ENCODE measurements at regions not wholly inside any gene's neighbourhood (a gene's known extent, or its start where the extent isn't known, plus 50 kb on each side); places are given as distances from the start of the nearest gene placed in this dataset.
"Not testable (repeated sequence)": the region's sequence is repeated elsewhere in the genome, so short reads cannot be mapped to it uniquely, and the experiment has no call there.

DNA sequence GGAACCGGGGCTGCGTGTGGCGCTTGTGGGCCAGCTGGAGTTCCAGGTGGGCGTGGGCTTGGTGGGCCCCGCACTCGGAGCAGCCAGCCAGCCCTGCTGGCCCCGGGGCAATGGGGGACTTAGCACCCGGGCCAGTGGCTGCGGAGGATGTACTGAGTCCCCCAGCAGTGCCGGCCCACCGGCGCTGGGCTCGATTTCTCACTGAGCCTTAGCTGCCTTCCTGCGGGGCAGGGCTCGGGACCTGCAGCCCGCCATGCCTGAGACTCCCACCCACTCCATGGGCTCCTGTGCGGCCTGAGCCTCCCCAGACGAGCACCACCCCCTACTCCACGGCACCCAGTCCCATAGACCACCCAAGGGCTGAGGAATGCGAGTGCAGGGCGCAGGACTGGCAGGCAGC lies 963.6 kb upstream of the PCDH20 start:
- DNase-seq: not testable (repeated sequence)

DNA sequence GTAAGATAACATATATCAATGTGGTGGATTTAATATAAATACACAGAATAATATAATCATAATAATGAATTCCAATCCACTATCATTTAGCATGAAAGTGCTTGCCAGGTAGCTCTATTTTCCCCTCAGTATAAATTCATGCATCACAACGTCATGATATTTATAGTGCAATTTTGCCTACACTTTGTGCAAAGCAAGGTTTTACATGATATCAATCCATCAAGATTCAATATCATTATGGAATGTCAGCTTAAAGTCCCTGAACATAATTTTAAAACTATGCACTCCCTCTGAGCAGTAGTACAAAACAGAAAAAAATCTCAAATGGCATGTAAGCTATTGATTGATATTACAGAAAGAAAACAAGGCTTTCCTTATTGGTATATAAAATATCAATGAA lies 962.2 kb upstream of the PCDH20 start:
- no peak for DNase-seq

DNA sequence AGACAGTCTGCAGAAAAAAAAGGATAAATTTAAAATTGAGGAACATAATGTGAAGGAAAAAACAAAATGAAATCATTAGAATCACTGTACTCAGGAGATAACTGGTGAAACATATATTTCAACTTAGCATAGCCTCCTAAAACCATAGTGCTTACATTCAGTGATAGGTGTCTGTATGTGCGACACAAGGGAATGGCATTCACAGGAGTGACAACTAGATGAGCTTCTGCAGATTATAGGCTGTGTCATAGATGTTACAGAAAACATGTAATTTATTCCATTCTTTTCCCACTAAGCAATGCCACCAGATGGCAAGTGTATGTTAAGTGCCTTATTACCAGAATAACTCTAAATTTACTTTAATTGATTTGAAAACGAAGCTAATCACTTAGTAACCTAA lies 960.0 kb upstream of the PCDH20 start:
- no peak for DNase-seq

DNA sequence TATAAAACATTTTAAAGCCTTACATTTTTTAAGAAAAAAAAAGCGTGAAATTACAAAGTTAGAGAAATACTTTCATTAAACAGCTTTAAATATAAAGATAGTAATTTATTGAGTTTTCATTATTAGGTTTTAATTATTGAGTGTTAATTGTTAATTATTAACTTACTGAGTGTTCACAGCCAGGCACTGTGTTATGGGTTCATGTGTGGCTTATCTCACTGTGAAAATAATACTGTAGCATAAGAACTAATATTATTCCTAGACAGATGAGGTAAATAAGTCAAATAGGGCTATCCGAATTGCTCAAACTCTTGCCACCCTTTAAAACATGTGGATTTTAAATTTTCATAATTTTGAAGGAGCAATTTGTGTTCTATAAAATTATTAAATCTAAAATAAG lies 956.1 kb upstream of the PCDH20 start:
- no peak for DNase-seq

DNA sequence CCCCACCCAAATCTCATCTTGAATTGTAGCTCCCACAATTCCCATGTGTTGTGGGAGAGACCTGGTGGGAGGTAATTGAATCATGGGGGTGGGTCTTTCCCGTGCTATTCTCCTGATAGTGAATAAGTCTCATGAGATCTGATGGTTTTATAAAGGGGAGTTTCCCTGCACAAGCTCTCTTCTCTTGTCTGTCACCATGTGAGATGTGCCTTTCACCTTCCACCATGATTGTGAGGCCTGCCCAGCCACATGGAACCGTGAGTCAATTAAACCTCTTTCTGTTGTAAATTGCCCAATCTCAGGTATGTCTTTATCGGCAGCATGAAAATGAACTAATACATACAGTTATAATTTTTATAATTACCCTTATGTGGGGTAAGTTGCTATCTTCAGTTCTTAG lies 952.3 kb upstream of the PCDH20 start:
- not testable (repeated sequence) for DNase-seq

DNA sequence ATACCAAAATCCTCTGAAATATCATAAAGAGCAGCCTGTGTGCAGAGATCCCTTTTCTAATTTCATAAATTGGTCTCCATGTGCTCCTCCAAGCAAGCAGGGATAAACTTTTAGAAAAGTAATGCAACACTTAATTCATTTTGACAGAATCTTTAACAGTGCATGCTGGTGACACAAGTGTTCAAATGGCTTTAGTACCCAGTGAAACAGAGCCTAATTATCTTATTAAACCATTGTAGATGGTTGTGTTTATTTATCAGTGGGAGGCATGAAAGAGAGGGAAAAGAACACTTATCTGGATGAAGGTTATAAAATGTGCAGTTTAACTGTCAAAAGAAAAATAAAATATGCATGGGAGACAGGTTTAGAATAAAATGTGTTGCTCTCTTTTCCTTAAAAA lies 945.0 kb upstream of the PCDH20 start:
- DNase-seq: no peak

DNA sequence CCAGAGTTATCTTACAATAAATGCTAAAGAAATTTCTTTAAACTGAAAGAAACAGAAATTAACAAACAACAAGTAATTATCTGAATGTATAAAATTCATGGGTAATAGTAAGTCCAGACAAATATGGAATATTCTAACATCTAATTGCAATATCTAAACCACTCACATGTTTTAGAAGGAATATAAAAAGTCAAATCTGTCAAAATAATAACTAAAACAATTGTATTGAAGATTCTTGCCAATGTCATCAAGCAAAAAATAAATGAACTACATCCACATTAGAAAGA lies 942.9 kb upstream of the PCDH20 start:
- DNase-seq: no peak

DNA sequence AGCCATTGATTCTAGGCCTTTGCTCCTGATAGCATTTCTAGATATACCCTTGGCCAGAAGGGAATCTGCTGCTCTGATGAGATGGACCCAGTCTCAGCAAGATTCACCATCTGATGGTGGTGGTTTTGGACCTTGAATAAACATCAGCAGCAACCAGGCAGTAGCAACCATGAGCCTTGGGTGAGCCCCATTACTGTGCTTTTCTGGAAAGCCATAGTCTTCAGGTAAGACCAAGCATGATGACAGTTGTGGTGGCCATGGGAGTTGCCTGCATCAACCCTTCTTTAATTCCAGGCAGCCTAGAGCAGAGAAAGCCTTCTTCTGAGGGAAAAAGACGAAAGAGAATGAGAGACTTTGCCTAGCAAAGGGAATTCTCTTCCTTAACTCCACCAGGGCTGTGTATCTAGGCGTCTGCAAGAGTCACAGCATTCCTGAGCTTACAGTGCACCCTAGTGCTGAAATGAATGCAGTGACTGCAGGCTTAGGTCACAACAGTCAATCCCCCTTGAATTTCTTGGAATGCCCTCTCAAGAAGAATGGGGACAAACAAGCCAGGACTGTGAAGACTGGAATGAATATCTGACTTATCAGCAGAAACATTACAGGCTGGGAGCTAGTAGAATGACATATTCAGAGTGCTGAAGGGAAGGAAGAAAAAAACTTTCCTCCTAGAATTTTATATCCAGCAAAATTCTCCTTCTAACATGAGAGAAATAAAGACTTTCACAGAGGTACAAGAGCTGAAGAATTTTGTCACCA lies 942.4 kb upstream of the PCDH20 start:
- no peak for DNase-seq

DNA sequence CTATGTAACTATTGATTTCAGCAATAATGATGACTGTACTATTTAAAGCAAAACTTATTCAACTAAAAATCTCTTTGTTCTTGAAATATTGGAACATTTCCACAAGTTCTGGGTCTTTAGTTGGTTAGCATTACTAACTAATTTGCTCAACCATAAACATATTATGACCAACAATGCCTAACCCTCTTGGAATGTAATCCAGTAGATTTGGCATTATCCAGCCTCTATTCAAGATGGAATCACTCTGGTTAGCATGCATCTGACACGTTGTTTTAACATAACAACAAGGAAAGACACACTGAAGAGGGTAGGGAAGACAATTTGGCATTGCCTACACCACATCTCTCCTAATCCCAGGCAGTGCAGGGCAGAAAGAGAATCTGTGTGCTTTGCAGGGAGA lies 941.3 kb upstream of the PCDH20 start:
- no peak for DNase-seq

DNA sequence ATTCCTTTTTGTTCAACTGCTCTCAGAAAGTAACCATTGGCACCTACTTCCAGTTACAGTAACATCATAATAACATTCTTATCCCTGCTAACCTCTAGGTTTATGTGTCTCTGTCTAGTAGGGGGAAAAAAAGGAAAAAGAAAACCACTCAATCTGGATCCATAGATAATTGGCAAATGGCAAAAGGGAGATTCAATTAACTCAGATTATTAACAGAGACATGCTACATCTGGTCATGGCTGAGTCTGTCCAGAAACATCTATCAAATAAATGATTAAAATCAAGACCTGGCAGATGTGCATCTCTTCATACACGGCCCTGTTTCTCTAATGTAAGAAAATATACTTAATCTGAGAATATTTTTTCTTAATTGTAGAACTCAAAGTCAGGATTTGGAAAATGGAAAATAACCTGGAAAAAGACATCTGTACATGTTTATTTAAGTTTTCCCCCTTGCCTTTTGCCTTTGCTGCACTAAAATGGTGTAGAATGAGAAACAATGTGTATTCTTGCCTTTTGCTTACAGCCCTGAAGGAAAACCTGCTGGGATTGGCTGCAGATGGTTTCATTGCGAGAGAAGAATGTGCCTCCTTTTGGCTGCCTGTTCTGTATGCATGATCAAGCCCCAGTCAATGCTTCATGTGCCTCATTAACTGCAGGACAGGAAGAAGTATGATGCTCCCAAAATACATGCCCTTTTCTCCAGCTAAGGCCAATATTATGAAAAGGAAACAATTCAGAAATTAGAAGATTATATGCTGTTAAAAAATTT lies 921.6 kb upstream of the PCDH20 start:
- no peak for DNase-seq

DNA sequence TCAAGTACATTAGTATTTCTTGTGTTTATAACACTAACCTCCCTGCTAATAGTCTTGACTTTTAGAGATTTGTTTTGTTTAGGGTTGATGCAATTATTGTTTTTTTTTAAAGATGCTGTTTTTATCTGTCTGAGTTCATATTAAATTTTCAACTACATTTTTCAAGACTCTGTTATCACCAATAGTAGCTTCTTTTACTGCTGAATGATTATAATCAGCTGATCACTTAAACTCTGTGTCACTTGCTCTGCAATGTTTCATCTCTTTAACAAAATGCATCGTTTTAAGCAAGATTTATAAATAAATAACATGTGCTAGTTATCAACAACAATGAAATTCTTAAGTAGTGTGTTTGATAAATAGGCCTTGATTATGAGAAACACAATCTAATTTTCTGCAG lies 920.9 kb upstream of the PCDH20 start:
- no peak for DNase-seq

DNA sequence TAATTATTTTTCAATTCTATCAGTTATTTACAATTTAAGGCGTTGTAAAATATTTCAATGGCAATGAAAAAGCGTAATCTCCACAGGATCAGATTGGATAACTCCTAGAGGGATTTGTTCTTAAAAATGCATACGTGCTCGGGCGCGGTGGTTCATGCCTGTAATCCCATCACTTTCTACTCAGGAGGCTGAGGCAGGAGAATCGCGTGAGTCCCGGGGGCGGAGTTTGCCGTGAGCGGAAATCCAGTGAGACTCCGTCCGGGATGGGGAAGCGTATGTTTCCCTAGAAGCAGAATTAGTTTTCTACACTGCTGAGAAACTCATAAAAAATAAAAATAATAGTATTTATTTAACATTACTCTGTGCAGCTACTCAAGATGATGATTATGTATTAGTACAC lies 917.8 kb upstream of the PCDH20 start:
- no peak for DNase-seq

DNA sequence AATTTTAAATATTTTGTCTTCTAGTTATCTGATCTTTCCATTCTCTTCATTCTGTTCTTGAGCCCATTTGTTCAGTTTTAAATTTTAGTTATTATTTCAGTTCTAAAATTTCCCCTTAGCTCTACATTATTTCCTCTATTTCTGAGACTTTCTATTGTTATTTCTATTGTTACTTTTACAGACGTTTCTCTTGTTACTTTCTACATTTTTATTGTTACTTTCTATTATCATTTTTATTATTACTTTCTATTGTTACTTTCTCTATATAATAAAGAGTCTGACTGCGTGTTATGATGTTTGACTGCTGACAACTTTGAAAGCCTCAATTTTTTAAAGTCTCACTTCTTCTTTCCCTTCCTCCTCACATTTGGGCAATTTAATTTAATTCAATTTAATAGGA lies 915.7 kb upstream of the PCDH20 start:
- DNase-seq: no peak

DNA sequence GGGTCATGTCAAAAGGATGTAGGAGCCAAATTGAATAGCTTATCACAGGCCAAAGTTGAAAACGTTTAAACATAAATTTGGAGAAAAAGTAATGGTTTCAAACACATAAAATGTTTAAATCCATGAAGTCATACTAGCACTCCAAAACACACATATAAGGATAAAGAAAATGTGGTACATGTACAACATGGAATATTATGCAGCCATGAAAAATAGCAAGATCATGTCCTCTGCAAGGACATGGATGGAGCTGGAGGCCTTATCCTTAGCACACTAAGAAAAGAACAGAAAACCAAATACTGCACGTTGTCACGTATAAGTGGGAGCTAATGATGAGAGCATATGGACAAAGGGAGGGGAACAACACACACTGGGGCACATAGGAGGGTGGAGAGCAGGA lies 911.7 kb upstream of the PCDH20 start:
- no peak for DNase-seq

DNA sequence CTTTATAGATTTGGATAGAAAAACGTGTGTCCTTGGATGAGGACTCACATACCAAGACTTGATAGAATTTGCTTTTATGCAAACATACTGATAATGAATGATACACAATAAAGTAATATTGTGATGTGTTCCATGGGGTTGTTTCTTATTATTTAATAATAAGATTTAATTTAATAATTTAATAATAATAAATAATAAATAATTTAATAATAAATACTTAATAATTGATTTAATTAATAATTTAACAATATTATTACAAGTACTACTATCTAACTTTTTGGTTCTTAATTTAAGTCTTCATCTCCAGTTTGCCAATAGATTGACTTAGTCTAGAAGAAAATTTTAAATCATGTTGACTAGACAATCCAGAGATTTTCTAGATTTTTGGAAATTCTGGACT lies 909.2 kb upstream of the PCDH20 start:
- DNase-seq: no peak

DNA sequence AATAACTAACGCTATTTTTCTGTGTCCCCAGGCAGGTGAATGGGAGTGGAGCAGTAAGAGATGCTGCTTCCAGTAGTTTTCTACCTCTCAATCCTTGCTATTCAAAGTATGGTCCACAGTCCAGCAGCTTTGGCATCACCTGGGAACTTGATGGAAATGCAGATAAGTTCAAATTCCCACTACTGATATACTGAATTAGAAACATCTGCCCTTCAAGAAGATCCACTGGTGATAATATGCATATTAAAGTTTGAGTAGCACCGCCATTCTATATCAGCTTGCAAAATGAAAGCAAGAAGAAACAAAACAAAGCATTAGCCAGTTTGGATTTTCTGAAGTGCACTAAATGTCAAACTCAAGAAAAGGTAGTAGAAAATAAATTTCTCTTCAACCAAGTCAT lies 906.2 kb upstream of the PCDH20 start:
- no peak for DNase-seq

DNA sequence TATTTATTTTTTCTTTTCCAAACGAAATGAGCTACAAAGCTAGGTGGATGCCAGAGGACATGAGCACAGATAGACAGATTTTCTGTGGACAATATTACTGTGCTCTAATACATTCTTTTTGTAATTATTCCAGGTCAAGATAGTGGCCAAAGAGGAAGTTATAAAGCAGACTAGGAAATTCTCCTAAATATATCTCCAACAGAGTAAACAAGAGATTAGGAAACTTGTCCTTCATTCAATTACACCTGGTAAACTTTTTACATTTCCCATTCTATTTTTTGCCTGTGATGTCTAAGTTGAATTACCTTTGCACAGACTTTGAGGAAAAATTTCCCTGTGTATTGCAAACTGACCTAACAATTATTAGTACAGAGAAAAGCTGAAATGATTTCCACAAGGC lies 905.5 kb upstream of the PCDH20 start:
- no peak for DNase-seq

DNA sequence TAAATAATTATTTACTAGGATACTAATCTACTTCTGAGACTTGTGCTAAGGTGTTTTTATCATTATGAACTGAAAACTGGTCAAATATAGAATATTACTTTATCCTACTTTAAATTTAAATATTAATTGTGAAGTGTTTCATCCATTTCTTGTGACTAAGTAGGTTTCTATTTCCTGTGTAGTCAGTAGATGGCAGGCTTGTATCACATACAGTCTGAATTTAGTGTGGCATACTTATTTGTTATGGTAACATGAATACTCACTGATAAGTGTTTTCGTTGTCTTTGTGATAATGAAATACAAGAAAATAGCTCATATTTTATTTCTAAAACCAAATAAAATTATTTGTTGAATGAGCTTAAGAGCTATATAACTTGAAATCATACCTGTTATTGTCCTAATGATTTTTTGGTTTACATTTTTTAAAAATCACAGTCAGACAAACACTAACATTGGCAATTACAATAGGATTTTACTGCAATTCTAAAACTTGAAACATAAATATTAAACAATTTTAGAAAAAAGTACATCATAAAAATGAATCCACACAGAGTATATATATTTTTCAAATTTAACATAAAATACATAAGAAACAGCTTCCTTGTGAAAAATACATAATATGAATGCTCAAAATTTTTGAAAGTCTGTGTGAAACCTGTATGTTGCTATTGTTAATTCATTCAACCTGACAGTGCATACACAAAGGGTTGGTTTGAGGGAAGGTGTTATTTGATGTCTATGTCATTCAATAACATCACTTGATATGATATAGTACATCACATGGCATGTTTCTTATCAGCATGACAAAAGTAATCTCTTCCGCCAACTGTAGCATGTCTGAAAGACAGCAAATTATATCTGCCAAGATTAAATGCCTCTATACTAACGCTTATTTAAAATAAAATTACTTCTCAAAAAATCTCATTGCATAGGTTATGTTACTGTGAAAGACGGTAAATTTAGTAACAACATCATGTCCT lies 904.8 kb upstream of the PCDH20 start:
- DNase-seq: peak; percentile 7

DNA sequence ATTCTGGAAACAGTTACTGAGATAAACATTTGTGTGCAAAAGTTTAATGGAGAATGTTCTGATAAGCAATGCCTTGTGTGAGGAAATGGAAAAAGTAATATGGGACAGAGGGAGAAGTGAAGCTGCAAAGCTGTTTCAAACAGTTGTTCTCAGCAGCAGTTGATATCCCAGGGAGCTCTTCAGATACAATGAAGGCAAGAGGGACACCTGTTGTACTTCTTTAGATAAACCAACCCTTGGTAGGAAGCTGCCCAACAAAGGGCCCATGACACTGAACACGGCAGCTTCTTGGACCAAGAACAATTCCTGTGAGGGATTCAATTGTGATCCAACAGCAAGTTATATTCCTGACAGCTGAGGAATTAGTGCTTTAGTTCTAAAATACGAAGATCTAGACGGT lies 894.3 kb upstream of the PCDH20 start:
- no peak for DNase-seq

DNA sequence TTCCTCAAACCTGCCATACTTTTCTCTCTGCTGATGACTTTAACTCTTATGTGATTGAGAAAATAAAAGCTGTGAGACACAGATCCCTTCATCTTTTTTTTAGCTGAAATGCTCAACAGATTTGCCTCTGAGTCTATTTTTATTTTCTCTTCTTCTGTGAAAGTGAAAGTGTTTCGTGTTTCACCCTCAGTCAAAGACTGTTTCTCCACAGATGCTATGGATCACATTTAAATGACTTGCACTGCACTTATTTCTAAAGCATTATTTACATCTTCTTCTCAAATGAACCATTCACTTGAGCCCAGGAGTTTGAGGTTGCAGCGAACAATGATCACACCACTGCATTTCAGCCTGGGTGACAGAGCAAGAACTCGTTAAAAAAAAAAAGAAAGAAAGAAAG lies 890.1 kb upstream of the PCDH20 start:
- no peak for DNase-seq

DNA sequence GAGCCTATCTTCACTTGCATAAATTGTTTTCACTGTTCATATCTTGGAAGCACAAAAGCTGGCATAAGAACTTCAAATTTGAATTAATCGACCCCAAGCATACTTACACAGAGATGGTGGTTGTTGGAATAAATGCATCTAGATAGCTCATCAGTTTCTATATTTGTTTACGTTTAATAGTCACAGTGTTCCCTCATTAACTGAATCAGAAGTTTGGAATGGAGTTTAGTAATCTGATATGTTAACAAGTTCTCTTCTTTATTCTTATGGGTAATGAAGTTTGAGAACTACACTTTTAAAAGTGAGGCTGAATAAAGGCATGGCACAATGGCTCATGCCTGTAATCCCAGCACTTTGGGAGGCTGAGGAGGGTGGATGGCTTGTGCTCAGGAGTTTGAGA lies 886.7 kb upstream of the PCDH20 start:
- DNase-seq: no peak

DNA sequence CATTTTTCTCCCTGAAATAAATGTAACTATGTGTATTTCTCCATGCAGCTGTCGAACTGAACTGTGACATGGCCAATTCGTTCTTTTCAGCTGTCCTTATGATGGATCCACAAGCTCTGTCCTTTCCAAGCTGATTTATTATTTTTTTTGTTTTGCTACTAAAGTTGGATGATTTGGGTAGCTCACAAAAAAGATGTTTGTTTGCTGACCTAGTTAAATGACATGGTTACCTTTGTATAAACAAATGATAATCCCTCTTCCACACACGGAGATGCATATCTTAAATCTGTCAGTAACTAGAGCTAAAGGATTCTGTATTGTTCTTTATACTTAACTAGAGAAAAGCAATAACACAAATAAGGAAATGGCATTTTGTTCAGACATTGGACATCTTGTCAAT lies 884.3 kb upstream of the PCDH20 start:
- DNase-seq: no peak

DNA sequence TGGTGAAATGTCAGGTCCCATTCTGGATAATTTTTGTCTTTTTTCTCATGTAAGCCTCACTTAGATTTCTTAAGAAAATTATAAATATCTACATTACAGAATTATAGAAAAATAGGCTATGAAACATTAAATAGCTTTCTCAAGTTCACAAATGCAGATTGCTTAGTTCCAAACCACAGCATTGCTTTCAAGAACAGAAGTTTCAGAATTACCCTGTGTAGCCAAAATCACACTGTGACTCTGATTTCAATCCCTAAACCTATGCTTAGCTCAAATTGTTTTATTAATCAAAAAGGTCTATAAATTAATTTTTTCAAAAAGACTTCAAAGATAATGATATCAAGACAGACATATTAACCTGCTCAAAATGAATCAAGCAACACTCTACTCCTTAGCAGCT lies 881.2 kb upstream of the PCDH20 start:
- no peak for DNase-seq

DNA sequence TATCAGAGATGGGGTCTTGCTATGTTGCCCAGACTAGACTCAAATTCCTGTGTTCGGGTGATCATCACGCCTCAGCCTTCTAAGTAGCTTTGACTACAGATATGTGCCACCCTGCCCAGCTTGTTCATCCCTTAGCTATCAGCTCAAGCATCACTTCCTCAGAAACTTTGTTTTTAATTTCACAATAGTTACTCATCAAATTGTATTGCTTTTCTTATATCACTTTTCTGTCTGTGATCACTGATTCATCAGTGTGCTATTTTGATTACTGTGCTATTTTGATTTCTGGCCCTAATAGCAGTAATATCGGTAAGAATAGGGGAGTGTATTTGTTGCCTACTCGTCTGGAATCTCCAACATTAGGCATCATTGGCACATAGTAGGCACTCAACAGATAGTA lies 878.6 kb upstream of the PCDH20 start:
- no peak for DNase-seq

Data from NCI-H1694 treated with DMSO at 0.1 percent for 48 hours (cell line).